ENCODE measurements at regions not wholly inside any gene's neighbourhood (a gene's known extent, or its start where the extent isn't known, plus 50 kb on each side); places are given as distances from the start of the nearest gene placed in this dataset.

DNA sequence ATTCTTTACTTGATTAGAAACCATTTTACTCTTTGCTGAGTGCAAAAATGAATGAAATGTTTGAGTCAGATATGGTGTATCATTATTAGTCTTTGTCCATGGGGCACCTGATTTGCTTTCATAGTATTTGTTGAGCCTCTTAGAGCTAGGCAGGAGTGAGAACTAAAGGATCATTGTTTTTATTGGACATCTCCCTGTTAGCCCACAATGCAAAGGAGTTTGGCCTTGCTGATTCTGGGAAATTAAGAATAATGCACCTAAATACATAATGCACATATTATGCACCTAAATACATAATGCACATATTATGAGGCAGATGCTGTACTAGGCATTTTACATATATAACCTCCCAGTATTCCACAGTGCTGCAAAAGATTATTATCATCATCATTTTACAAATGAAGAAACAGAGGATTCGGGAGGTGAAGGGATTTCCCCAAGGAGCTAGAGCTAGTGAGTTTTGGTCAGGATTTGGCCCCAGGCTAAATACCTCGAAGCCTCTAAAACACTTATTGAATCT lies 113.0 kb upstream of the LIFR start:
- H3K36me3 Mint-ChIP-seq (ENCODE audit: low read depth, unreplicated experiment): no peaks in the 10 kb centered on the region
- no peak for DNase-seq (ENCODE audit: low spot score)

DNA sequence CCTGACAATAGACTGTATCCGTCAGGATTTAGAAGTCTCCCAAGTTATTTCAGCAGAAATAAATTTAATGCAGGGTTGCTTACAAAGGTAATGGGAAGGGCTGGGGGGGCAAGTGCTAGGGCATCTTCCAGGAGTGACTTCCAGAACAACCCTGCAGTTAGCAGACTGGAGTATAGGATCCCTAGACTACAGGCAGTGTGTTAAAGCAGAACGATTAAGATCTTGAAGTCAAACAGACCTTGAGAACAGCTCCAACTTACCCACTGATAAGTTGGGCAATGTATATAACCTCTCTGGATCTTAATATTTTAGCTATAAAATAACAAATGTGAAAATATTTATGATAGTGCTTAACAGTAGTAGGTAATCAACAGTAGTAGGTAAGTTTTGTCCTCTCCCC lies 113.6 kb upstream of the LIFR start:
- TF ChIP-seq, protein P1, sequence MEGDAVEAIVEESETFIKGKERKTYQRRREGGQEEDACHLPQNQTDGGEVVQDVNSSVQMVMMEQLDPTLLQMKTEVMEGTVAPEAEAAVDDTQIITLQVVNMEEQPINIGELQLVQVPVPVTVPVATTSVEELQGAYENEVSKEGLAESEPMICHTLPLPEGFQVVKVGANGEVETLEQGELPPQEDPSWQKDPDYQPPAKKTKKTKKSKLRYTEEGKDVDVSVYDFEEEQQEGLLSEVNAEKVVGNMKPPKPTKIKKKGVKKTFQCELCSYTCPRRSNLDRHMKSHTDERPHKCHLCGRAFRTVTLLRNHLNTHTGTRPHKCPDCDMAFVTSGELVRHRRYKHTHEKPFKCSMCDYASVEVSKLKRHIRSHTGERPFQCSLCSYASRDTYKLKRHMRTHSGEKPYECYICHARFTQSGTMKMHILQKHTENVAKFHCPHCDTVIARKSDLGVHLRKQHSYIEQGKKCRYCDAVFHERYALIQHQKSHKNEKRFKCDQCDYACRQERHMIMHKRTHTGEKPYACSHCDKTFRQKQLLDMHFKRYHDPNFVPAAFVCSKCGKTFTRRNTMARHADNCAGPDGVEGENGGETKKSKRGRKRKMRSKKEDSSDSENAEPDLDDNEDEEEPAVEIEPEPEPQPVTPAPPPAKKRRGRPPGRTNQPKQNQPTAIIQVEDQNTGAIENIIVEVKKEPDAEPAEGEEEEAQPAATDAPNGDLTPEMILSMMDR (IDR thresholded peaks at IDR 0.05; ENCODE audit: unreplicated experiment): no peak
- Mint-ChIP-seq H3K4me1 (ENCODE audit: unreplicated experiment) (peaks cover 17% of the 10 kb centered on the region), H3K9me3 (ENCODE audit: unreplicated experiment) (no peaks in the 10 kb centered on the region), H3K4me3 (ENCODE audit: unreplicated experiment) (no peak overlapping the region), H3K36me3 (ENCODE audit: low read depth, unreplicated experiment) (no peaks in the 10 kb centered on the region), H3K27ac (ENCODE audit: unreplicated experiment) (no peak overlapping the region), H3K27me3 (ENCODE audit: unreplicated experiment) (no peaks in the 10 kb centered on the region)
- DNase-seq (ENCODE audit: low spot score): no peak

More for the DNA sequence above, 113.0 kb upstream of the LIFR start:
- Mint-ChIP-seq H3K4me1 (ENCODE audit: unreplicated experiment) (peaks cover 20% of the 10 kb centered on the region), H3K27ac (ENCODE audit: unreplicated experiment) (no peak overlapping the region), H3K4me3 (ENCODE audit: unreplicated experiment) (no peak overlapping the region), H3K9me3 (ENCODE audit: unreplicated experiment) (no peaks in the 10 kb centered on the region), H3K27me3 (ENCODE audit: unreplicated experiment) (no peaks in the 10 kb centered on the region)
- TF ChIP-seq, protein P1 (IDR thresholded peaks at IDR 0.05; ENCODE audit: unreplicated experiment): no peak

DNA sequence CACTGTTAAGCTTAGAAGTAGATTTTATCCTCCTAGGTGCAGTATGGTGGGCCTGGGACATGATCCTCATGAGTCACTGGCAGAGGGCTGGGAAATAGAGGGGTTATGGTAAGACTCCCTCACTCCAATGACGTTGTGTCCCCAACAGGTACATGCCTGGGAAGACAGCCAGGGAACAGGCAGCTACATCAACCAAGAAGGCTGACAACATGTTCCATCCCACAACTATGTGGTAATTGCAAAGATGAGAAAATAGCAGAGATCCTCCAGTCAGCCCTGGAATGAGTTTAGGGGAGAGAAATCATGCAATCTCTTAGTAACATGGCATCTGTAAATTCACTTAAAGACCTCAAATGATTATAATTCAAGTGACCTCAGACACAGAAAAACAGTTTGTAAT lies 114.4 kb upstream of the LIFR start:
- H3K27ac Mint-ChIP-seq (ENCODE audit: unreplicated experiment): no peak overlapping the region
- H3K9me3 Mint-ChIP-seq (ENCODE audit: unreplicated experiment): no peaks in the 10 kb centered on the region
- TF ChIP-seq, protein P1 (IDR thresholded peaks at IDR 0.05; ENCODE audit: unreplicated experiment): no peak
- peaks cover 12% of the 10 kb centered on the region for H3K4me1 Mint-ChIP-seq (ENCODE audit: unreplicated experiment)
- DNase-seq (ENCODE audit: low spot score): no peak
- no peaks in the 10 kb centered on the region for H3K36me3 Mint-ChIP-seq (ENCODE audit: low read depth, unreplicated experiment)
- H3K27me3 Mint-ChIP-seq (ENCODE audit: unreplicated experiment): no peaks in the 10 kb centered on the region
- H3K4me3 Mint-ChIP-seq (ENCODE audit: unreplicated experiment): no peak overlapping the region

DNA sequence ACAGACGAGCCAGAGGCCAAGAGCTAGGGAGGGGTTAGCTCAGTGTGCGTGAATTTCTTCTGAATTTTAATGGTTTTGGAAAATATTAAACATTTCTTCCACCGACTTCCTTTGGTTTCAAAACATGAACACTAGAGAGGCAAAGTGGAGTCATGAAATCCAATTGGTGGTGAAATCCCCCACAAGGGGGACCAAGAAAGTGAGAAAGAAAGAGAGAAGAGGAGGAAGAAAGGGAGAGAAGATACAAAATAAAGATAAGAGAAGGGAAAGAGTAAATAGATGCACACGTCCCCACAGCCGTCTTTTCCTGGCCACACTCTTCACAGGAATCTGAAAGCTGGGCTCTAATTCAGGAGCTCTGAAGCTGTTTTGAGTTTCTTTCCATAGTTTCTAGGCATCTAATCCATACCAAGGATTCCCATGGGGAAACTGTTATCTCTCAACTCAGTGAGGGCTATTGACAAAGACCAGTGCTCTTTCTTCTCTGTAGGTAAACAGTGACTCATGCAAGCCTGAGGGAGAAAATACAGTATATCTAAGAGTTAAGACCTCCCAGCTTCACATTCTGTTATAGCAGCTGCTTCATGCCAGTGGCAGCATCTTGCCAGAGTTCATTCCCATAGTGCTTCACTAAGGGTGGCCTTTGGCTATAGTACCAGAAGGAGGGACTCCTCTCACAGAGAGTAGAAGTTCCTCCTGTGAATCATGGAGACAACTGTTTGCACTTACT lies 115.8 kb upstream of the LIFR start:
- Mint-ChIP-seq H3K27me3 (ENCODE audit: unreplicated experiment) (peaks cover 2% of the 10 kb centered on the region), H3K36me3 (ENCODE audit: low read depth, unreplicated experiment) (no peaks in the 10 kb centered on the region), H3K4me3 (ENCODE audit: unreplicated experiment) (no peak overlapping the region), H3K9me3 (ENCODE audit: unreplicated experiment) (no peaks in the 10 kb centered on the region), H3K4me1 (ENCODE audit: unreplicated experiment) (peaks cover 2% of the 10 kb centered on the region), H3K27ac (ENCODE audit: unreplicated experiment) (no peak overlapping the region)
- TF ChIP-seq, protein P1 (IDR thresholded peaks at IDR 0.05; ENCODE audit: unreplicated experiment): no peak
- DNase-seq (ENCODE audit: low spot score): no peak

DNA sequence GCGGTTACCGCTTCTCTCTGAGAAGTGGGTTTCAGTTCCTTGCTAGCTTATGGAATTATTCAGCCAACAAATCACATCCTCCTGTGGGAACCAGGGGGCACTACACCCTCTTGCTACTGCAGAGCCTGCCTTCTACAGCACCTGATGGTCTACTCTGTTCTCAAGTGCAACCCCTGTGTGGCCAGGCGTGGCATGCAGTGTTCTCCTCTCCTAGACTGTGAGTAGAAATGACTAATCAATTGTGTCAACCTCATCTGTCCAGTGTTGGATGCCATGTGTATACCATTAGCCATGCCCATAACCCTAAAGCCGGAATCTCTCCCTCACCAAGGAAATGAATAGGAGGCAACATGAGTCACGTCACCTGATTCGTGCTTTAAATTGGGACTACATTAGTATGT lies 117.2 kb upstream of the LIFR start:
- Mint-ChIP-seq H3K27ac (ENCODE audit: unreplicated experiment) (no peak overlapping the region), H3K9me3 (ENCODE audit: unreplicated experiment) (no peaks in the 10 kb centered on the region), H3K4me1 (ENCODE audit: unreplicated experiment) (peaks cover 2% of the 10 kb centered on the region), H3K4me3 (ENCODE audit: unreplicated experiment) (no peak overlapping the region), H3K27me3 (ENCODE audit: unreplicated experiment) (peaks cover 2% of the 10 kb centered on the region), H3K36me3 (ENCODE audit: low read depth, unreplicated experiment) (no peaks in the 10 kb centered on the region)
- TF ChIP-seq, protein P1 (IDR thresholded peaks at IDR 0.05; ENCODE audit: unreplicated experiment): peak; percentile 6
- DNase-seq (ENCODE audit: low spot score): no peak

Measured in endothelial cell (in vitro differentiated cells).